ENCODE measurements at regions not wholly inside any gene's neighbourhood (a gene's known extent, or its start where the extent isn't known, plus 50 kb on each side); places are given as distances from the start of the nearest gene placed in this dataset.

DNA sequence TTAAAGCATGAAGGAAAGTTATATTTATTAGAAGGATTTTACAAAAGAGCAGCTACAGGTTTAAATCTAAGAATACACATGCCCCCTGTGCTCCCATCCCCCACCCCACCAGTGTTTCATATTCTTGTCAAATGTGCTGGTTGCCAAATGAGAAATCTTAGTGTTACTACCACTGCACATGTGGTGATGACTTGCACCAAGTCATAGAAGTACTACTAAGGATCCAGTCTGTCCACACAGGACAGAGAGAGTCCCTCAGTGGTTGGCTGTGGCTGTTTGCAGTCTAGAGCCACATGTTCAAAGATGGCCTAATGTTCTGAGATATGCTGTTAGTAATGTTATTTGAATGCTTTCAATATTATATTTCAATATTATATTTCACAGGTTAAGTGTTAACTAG, 268.8 kb downstream of the ADAMTS20 start:
- no peak for TF ChIP-seq PRDM1 (tag by site-specific recombination; IDR thresholded peaks at IDR 0.05)
- TF ChIP-seq, protein P1, sequence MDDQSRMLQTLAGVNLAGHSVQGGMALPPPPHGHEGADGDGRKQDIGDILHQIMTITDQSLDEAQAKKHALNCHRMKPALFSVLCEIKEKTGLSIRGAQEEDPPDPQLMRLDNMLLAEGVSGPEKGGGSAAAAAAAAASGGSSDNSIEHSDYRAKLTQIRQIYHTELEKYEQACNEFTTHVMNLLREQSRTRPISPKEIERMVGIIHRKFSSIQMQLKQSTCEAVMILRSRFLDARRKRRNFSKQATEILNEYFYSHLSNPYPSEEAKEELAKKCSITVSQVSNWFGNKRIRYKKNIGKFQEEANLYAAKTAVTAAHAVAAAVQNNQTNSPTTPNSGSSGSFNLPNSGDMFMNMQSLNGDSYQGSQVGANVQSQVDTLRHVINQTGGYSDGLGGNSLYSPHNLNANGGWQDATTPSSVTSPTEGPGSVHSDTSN (CRISPR knock-in tag; IDR thresholded peaks at IDR 0.05): no peak
- TF ChIP-seq, protein P2, sequence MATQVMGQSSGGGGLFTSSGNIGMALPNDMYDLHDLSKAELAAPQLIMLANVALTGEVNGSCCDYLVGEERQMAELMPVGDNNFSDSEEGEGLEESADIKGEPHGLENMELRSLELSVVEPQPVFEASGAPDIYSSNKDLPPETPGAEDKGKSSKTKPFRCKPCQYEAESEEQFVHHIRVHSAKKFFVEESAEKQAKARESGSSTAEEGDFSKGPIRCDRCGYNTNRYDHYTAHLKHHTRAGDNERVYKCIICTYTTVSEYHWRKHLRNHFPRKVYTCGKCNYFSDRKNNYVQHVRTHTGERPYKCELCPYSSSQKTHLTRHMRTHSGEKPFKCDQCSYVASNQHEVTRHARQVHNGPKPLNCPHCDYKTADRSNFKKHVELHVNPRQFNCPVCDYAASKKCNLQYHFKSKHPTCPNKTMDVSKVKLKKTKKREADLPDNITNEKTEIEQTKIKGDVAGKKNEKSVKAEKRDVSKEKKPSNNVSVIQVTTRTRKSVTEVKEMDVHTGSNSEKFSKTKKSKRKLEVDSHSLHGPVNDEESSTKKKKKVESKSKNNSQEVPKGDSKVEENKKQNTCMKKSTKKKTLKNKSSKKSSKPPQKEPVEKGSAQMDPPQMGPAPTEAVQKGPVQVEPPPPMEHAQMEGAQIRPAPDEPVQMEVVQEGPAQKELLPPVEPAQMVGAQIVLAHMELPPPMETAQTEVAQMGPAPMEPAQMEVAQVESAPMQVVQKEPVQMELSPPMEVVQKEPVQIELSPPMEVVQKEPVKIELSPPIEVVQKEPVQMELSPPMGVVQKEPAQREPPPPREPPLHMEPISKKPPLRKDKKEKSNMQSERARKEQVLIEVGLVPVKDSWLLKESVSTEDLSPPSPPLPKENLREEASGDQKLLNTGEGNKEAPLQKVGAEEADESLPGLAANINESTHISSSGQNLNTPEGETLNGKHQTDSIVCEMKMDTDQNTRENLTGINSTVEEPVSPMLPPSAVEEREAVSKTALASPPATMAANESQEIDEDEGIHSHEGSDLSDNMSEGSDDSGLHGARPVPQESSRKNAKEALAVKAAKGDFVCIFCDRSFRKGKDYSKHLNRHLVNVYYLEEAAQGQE (tag by site-specific recombination; IDR thresholded peaks at IDR 0.05): no peak
- TF ChIP-seq CTCF (tag by site-specific recombination; IDR thresholded peaks at IDR 0.05): no peak
